Stimulated activated CD8-positive, alpha-beta memory T cell treated with anti-CD3 and anti-CD28 coated beads, Interleukin-4, amount 100 ng/mL, for 1 hour (primary cell): ENCODE measurements at regions not wholly inside any gene's neighbourhood (a gene's known extent, or its start where the extent isn't known, plus 50 kb on each side); places are given as distances from the start of the nearest gene placed in this dataset.
"Not testable (repeated sequence)": the region's sequence is repeated elsewhere in the genome, so short reads cannot be mapped to it uniquely, and the experiment has no call there.

Experiments used
- DNase-seq, 2 donors: peaks; one replicate each; pipeline ENCODE4 v3.0.0-alpha.2; 2020; ENCODE audit warnings: low read depth in 2 of 2, low spot score in 1 of 2

- DNase-seq = no peak
Observed at GRCh38 chr6:154598399-154598798, 87.9 kb upstream of the CNKSR3 start.

- DNase-seq = no peak
Observed at GRCh38 chr6:154602296-154602695, 91.8 kb upstream of the CNKSR3 start.

- DNase-seq = no peak
Observed at GRCh38 chr6:154602708-154603107, 92.2 kb upstream of the CNKSR3 start.

GRCh38 chr6:154604119-154604518 is 93.6 kb upstream of the CNKSR3 start:
- DNase-seq = no peak

GRCh38 chr6:154605178-154605881 is 94.8 kb upstream of the CNKSR3 start:
- no peak for DNase-seq

- DNase-seq = no peak
Observed at GRCh38 chr6:154605882-154606370, 95.4 kb upstream of the CNKSR3 start.

GRCh38 chr6:154606457-154606856 is 96.0 kb upstream of the CNKSR3 start:
- DNase-seq = no peak

GRCh38 chr6:154606860-154607259 is 96.4 kb upstream of the CNKSR3 start:
- no peak for DNase-seq

GRCh38 chr6:154611241-154611640 is 100.8 kb upstream of the CNKSR3 start:
- DNase-seq = no peak

GRCh38 chr6:154611847-154612246 is 101.4 kb upstream of the CNKSR3 start:
- DNase-seq = no peak

GRCh38 chr6:154613137-154613676 is 102.7 kb upstream of the CNKSR3 start:
- no peak for DNase-seq

GRCh38 chr6:154614101-154614500 is 103.6 kb upstream of the CNKSR3 start:
- no peak for DNase-seq

GRCh38 chr6:154614641-154615040 is 104.2 kb upstream of the CNKSR3 start:
- no peak for DNase-seq

GRCh38 chr6:154615483-154616025 is 105.1 kb upstream of the CNKSR3 start:
- no peak for DNase-seq

GRCh38 chr6:154617175-154617574 is 106.7 kb upstream of the CNKSR3 start:
- no peak for DNase-seq

GRCh38 chr6:154619146-154619545 is 108.7 kb upstream of the CNKSR3 start:
- DNase-seq = no peak

GRCh38 chr6:154621686-154622085 is 111.2 kb upstream of the CNKSR3 start:
- no peak for DNase-seq

GRCh38 chr6:154622618-154623336 is 110.4 kb upstream of the SCAF8 start:
- DNase-seq = no peak

- DNase-seq = no peak
Observed at GRCh38 chr6:154623391-154623790, 109.8 kb upstream of the SCAF8 start.

- no peak for DNase-seq
Observed at GRCh38 chr6:154624038-154624599, 109.1 kb upstream of the SCAF8 start.

- not testable (repeated sequence) for DNase-seq
Observed at GRCh38 chr6:154624727-154625126, 108.5 kb upstream of the SCAF8 start.

- no peak for DNase-seq
Observed at GRCh38 chr6:154625721-154626120, 107.5 kb upstream of the SCAF8 start.
